GM18519 (cell line): ENCODE measurements at regions not wholly inside any gene's neighbourhood (a gene's known extent, or its start where the extent isn't known, plus 50 kb on each side); places are given as distances from the start of the nearest gene placed in this dataset.
A peak's percentile ranks its signal among the peaks of the same experiment; 100 is the strongest.
"Not testable (repeated sequence)": the region's sequence is repeated elsewhere in the genome, so short reads cannot be mapped to it uniquely, and the experiment has no call there.

Source experiments
- ATAC-seq: cut with Tn5 transposase; IDR thresholded peaks from one replicate; pipeline ENCODE4 v1.9.1; 2021; ENCODE audit warnings: mild to moderate bottlenecking, moderate library complexity; ENCODE audit not compliant: unreplicated experiment, low FRiP score

- ATAC-seq: no peak
Observed at GRCh38 chr13:33543089-33543459, 257.5 kb upstream of the STARD13 start.

- no peak for ATAC-seq
Observed at GRCh38 chr13:33543631-33544265, 258.2 kb upstream of the STARD13 start.

GRCh38 chr13:33544308-33544707 lies 258.8 kb upstream of the STARD13 start:
- no peak for ATAC-seq

GRCh38 chr13:33545492-33545891 lies 259.9 kb upstream of the STARD13 start:
- ATAC-seq: no peak

GRCh38 chr13:33547035-33547434 lies 261.5 kb upstream of the STARD13 start:
- ATAC-seq: no peak

- ATAC-seq: no peak
Observed at GRCh38 chr13:33548069-33548468, 262.5 kb upstream of the STARD13 start.

GRCh38 chr13:33550276-33550675 lies 264.7 kb upstream of the STARD13 start:
- no peak for ATAC-seq

GRCh38 chr13:33550885-33551284 lies 265.3 kb upstream of the STARD13 start:
- peak; percentile 39 for ATAC-seq

- ATAC-seq: peak; percentile 75
Observed at GRCh38 chr13:33554919-33555791, 262.8 kb upstream of the RFC3 start.

- ATAC-seq: no peak
Observed at GRCh38 chr13:33556828-33557227, 261.1 kb upstream of the RFC3 start.

- ATAC-seq: no peak
Observed at GRCh38 chr13:33560726-33561125, 257.2 kb upstream of the RFC3 start.

GRCh38 chr13:33561627-33562026 lies 256.3 kb upstream of the RFC3 start:
- ATAC-seq: no peak

- peak; percentile 85 for ATAC-seq
Observed at GRCh38 chr13:33571618-33572017, 246.3 kb upstream of the RFC3 start.

GRCh38 chr13:33572322-33572721 lies 245.6 kb upstream of the RFC3 start:
- not testable (repeated sequence) for ATAC-seq

- ATAC-seq: no peak
Observed at GRCh38 chr13:33575378-33575777, 242.6 kb upstream of the RFC3 start.

GRCh38 chr13:33577007-33577406 lies 240.9 kb upstream of the RFC3 start:
- ATAC-seq: no peak

- ATAC-seq: no peak
Observed at GRCh38 chr13:33578786-33579185, 239.2 kb upstream of the RFC3 start.

GRCh38 chr13:33582121-33582520 lies 235.8 kb upstream of the RFC3 start:
- ATAC-seq: no peak

GRCh38 chr13:33583398-33583797 lies 234.6 kb upstream of the RFC3 start:
- ATAC-seq: no peak

- no peak for ATAC-seq
Observed at GRCh38 chr13:33590936-33591335, 227.0 kb upstream of the RFC3 start.

- no peak for ATAC-seq
Observed at GRCh38 chr13:33606692-33607091, 211.3 kb upstream of the RFC3 start.
